Mucosa of gallbladder (tissue), 1 donor: ENCODE measurements at regions not wholly inside any gene's neighbourhood (a gene's known extent, or its start where the extent isn't known, plus 50 kb on each side); places are given as distances from the start of the nearest gene placed in this dataset.

ENCODE experiments used
- DNase-seq: peaks from one replicate; pipeline ENCODE4 v3.0.0-alpha.2; 2020; ENCODE audit warnings: low spot score
- donor health status: DM: no; HTN: no; CAD: no.

GRCh38 chr3:127350172-127351050, 62.6 kb upstream of the PRR20G start:
- no peak for DNase-seq

- no peak for DNase-seq
Measured at GRCh38 chr3:127349501-127350171, 61.8 kb upstream of the PRR20G start.

- no peak for DNase-seq
Measured at GRCh38 chr3:127342735-127343134, 54.9 kb upstream of the PRR20G start.

GRCh38 chr3:127339928-127340861, 52.3 kb upstream of the PRR20G start:
- no peak for DNase-seq

- DNase-seq, result no peak
Measured at GRCh38 chr3:127339016-127339415, 51.2 kb upstream of the PRR20G start.

GRCh38 chr3:127337911-127338531, 50.2 kb upstream of the PRR20G start:
- no peak for DNase-seq
